NCI-H510A treated with DMSO at 0.1 percent for 48 hours (cell line): ENCODE measurements at regions not wholly inside any gene's neighbourhood (a gene's known extent, or its start where the extent isn't known, plus 50 kb on each side); places are given as distances from the start of the nearest gene placed in this dataset.
"Not testable (repeated sequence)": the region's sequence is repeated elsewhere in the genome, so short reads cannot be mapped to it uniquely, and the experiment has no call there.

ENCODE experiments used
- DNase-seq: peaks from one replicate; lab custom pipeline; 2025; lab: John Stamatoyannopoulos, UW

GRCh38 chr12:5262450-5262849 is 169.5 kb upstream of the NTF3 start:
- no peak for DNase-seq

GRCh38 chr12:5262885-5263284 is 169.0 kb upstream of the NTF3 start:
- DNase-seq = no peak

- DNase-seq = no peak
Measured at GRCh38 chr12:5264006-5264405, 167.9 kb upstream of the NTF3 start.

GRCh38 chr12:5267603-5268423 is 164.1 kb upstream of the NTF3 start:
- no peak for DNase-seq

- peak; percentile 80 for DNase-seq
Measured at GRCh38 chr12:5268424-5269210, 163.3 kb upstream of the NTF3 start.

- no peak for DNase-seq
Measured at GRCh38 chr12:5269846-5270245, 162.1 kb upstream of the NTF3 start.

- peak; percentile 25 for DNase-seq
Measured at GRCh38 chr12:5272018-5272785, 159.7 kb upstream of the NTF3 start.

GRCh38 chr12:5273709-5274108 is 158.2 kb upstream of the NTF3 start:
- DNase-seq = peak; percentile 69

- DNase-seq = no peak
Measured at GRCh38 chr12:5276327-5276880, 155.5 kb upstream of the NTF3 start.

- no peak for DNase-seq
Measured at GRCh38 chr12:5280086-5280485, 151.8 kb upstream of the NTF3 start.

- not testable (repeated sequence) for DNase-seq
Measured at GRCh38 chr12:5290368-5290767, 141.5 kb upstream of the NTF3 start.

- no peak for DNase-seq
Measured at GRCh38 chr12:5292651-5293050, 139.3 kb upstream of the NTF3 start.

- no peak for DNase-seq
Measured at GRCh38 chr12:5293773-5294172, 138.1 kb upstream of the NTF3 start.

GRCh38 chr12:5294274-5295070 is 137.4 kb upstream of the NTF3 start:
- DNase-seq = no peak

- no peak for DNase-seq
Measured at GRCh38 chr12:5295151-5295550, 136.8 kb upstream of the NTF3 start.

GRCh38 chr12:5295996-5296395 is 135.9 kb upstream of the NTF3 start:
- no peak for DNase-seq

- DNase-seq = no peak
Measured at GRCh38 chr12:5301539-5301938, 130.4 kb upstream of the NTF3 start.

- DNase-seq = no peak
Measured at GRCh38 chr12:5305425-5305824, 126.5 kb upstream of the NTF3 start.

GRCh38 chr12:5305886-5306545 is 125.9 kb upstream of the NTF3 start:
- no peak for DNase-seq

- no peak for DNase-seq
Measured at GRCh38 chr12:5307065-5307464, 124.8 kb upstream of the NTF3 start.

GRCh38 chr12:5308216-5308615 is 123.7 kb upstream of the NTF3 start:
- no peak for DNase-seq
